Adrenal gland (tissue), 5 donors: ENCODE measurements at regions not wholly inside any gene's neighbourhood (a gene's known extent, or its start where the extent isn't known, plus 50 kb on each side); places are given as distances from the start of the nearest gene placed in this dataset.

Source experiments
- CTCF ChIP-seq, 6 experiments: fragments of 450-650 bp in 4 of 6; fragments of 200-600 bp in 2 of 6; sonication (generic) in 1 of 6; IDR thresholded peaks; 1 replicate in 5 of 6; 2 replicates in 1 of 6; pipeline versions ENCODE4 v1.5.1 to v1.8.0; 2016 to 2021; ENCODE audit warnings: antibody characterized with exemption in 6 of 6, mild to moderate bottlenecking in 2 of 6, moderate library complexity in 1 of 6
- POLR2A ChIP-seq, 2 donors: fragments of 450-650 bp; IDR thresholded peaks; one replicate each; pipeline ENCODE4 v1.6.1; 2017; ENCODE audit warnings: antibody characterized with exemption in 2 of 2, mild to moderate bottlenecking in 2 of 2, moderate library complexity in 1 of 2
- donor health status: DM: no; HTN: no; CAD: no.

- TF ChIP-seq POLR2A (IDR thresholded peaks at IDR 0.05) (no peak), CTCF (IDR thresholded peaks at IDR 0.05) (no peak)
These were observed 74.0 kb upstream of the CTTNBP2NL start for GRCh38 chr1:112322018-112322417.
